Left ventricle myocardium superior (tissue), 1 donor: ENCODE measurements at regions not wholly inside any gene's neighbourhood (a gene's known extent, or its start where the extent isn't known, plus 50 kb on each side); places are given as distances from the start of the nearest gene placed in this dataset.

Experiments used
- ATAC-seq: fragments of 200-7000 bp; cut with Tn5 transposase; one replicate; pipeline ENCODE4 v1.9.1; 2020; ENCODE audit warnings: mild to moderate bottlenecking, moderate library complexity
- DNase-seq: peaks from one replicate; pipeline ENCODE4 v3.0.0-alpha.2; 2020
- intact Hi-C: fragments of 100-400 bp; cut with micrococcal nuclease; formaldehyde crosslinking; loops from one replicate; pipeline ENCODE4 v1.11.0; 2022
- donor health status: DM: no; HTN: yes; CAD: no; lungs with severe emphysema.

GRCh38 chr16:73385696-73386095 lies 337.8 kb upstream of the ZFHX3 start:
- no peak for ATAC-seq
- intact Hi-C loops, result no loop called here
- no peak for DNase-seq

DNA sequence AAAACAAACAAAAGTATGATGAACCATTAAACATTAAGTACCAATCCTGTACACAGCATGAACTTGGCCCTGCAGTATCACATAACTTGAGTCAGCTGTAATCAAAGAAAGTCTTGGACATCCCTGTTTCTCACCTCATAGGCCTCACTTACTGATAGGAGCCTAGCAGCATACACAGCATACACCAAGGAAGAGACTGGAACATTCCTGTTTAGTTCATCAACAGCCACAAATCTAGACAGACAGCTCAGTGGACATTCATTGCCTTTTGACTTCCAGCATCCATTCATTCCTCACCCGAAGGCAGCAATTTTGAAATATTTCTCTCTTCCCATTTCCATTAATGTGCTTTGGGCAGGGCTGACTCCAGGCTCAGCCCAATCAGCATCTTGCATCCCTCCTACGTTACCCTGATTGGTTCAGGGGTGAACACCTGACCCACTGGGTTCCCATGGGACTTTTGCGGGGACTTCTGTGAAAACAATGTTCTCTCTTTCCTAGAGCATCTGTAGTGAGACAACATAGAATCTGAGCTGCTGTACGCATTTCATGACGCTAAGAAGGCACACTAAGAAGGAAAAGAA lies 336.7 kb upstream of the ZFHX3 start:
- intact Hi-C loops, result no loop called here
- ATAC-seq (no peak), DNase-seq (no peak)

DNA sequence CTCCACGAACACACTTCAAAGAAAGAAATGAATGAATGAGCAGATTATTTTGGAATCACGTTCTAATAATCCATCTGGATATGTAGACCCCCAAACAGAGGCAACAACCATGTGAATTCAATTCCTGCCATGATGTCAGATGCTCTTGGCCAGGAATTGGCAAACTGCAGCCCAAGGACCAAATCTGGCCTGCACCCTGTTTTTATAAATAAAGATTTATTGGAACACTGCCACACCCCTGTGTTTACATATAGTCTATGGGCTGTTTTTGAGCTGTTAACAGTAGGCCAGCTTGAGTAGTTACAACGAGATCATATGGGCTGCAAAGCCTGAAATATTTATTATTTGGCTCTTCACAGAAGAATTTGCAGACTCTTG lies 336.0 kb upstream of the ZFHX3 start:
- DNase-seq (no peak), ATAC-seq (no peak)
- intact Hi-C loops, result no loop called here

DNA sequence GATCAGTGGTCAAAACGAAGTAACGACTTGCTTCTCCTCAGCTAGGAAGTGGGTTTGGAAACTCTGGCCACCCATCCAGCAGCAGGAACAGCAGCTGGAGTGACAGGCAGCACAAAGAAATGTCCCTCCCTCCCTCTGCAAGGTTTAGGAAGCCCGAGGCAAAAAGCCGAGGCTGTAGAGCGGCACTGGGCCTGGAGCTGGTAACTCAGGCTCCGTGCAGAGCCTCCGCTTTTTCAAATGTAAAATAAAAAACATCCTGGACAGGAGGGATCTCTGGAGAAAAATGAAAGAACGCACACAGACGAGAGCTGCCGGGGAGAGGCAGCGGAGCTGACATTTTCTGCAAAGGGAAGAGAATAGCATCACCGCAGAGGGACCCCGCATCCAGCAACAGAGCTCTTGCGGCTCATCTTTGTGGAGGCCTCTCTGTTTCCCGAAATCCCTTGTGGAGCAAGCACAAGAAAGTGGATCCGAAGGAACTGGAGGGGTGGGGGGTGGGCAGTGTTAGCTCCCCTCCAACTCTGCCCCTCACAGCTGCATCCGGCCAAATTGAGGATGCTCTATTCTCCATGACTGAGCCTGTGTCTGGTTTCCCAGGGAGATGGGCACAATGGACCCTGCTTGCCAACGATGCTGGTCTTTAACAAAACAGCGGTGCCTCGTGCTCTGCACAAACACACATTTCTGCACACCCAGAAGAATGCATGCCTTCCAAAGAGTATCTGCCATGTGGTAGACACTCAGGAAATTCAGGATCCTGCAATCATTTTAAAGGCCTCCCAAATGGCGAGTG lies 335.5 kb upstream of the ZFHX3 start:
- no peak for DNase-seq
- ATAC-seq, result no peak
- intact Hi-C loops, result no loop called here

DNA sequence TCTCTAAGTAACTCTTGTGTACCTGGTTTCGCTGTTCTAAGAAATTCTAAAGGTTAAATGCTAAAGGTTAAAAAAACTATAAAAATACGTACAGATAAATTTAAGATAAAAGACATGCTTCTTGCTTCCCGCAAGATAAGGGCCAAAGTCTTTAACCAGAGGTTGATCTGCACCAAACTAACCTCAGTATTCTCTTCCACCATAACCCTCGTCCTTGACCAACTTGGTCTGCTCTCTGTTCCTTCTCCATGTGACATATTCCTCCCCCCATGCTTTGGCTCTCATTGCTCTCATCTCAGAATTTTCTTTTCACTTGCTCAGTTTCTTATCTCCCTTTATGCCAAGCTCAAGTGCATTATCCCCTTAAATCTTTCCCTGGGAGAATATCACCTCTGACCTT lies 330.5 kb upstream of the ZFHX3 start:
- intact Hi-C loops, result no loop called here
- DNase-seq, result no peak
- ATAC-seq, result no peak

GRCh38 chr16:73371584-73372319 lies 323.8 kb upstream of the ZFHX3 start:
- intact Hi-C loops, result no loop called here
- ATAC-seq (no peak), DNase-seq (no peak)

- ATAC-seq (no peak), DNase-seq (no peak)
- intact Hi-C loops, result no loop called here
These were observed 321.9 kb upstream of the ZFHX3 start for GRCh38 chr16:73369851-73370250.

GRCh38 chr16:73368715-73369114 lies 320.8 kb upstream of the ZFHX3 start:
- intact Hi-C loops, result no loop called here
- no peak for DNase-seq
- no peak for ATAC-seq

DNA sequence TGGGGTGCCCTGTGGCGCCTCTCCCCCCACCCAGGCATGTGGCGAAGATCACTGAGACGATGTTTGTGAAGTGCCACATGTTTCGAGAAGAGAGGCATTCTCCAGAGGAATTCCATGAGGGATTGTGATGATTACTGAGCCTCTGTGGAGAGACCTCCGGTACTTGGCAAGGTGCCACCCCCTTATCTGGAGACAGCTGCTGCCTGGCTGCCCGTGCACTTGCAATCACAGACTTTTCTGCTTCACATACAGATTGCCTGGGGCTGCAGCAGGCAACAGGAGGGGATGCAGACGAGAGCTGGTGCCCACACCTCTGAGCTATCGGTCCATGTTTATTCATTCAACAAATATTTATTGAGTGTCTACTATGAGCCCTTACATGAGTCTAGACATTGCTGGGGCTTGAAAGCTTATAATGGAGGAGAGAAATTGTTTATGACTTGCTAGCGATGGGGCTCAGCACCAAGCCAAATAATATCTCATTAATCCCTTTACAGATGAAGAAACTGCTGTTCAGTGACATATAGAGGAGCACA lies 317.2 kb upstream of the ZFHX3 start:
- intact Hi-C loops, result no loop called here
- ATAC-seq (no peak), DNase-seq (peak; percentile 32)

DNA sequence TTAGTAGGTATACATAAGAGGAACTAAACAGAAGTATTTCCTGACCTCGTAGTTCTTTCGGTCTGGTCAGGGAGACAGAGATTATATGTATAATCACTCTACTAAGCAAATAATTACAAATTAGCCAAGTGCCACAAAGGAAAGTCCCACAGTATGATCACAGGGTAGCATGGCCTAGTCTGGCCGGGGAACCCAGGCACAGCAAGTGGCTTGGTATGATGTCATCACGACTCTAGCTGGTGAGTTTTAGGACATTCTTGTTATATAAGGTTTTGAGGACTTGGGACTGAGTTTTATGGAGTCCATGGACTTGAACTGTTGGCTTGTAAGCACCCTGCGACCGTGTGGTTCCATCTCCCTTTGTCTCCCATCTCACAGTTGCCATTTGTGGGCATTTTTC lies 316.5 kb upstream of the ZFHX3 start:
- no peak for ATAC-seq
- intact Hi-C loops, result no loop called here
- no peak for DNase-seq

GRCh38 chr16:73361061-73361460 lies 313.1 kb upstream of the ZFHX3 start:
- intact Hi-C loops, result no loop called here
- ATAC-seq (no peak), DNase-seq (no peak)

DNA sequence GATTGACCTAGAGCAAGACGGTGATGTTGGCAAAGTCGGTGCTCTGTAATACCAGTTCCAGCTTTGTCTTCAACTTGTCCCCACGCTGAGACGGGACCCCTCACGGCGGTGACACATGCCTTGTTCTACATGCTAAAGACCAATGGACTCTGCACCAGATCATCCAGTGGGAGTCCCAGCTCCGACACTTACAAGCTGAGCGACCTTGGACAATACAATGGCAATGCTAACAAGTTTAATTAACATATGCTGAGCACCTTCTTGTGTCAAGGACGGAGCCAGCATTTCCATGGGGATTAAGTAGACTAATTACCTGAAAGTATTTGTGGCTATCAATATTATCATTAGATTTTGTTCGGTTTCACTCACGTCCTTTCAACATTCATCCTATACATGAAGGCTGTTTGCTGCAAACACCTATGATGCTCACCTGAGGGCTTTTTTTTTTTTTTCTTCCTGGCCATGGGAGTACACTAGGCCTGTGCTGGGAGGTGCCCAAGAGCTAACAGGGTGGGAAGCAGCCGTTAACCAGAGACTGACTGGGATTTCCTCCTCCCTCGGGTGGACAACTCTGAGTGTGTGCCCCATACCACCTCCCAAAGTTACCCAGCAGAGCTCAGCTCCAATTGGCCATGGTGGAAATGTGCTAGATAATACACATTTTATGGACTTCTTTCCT lies 308.6 kb upstream of the ZFHX3 start:
- intact Hi-C loops, result no loop called here
- ATAC-seq (no peak), DNase-seq (no peak)

GRCh38 chr16:73355981-73356380 lies 308.1 kb upstream of the ZFHX3 start:
- no peak for DNase-seq
- ATAC-seq, result no peak
- intact Hi-C loops, result no loop called here

DNA sequence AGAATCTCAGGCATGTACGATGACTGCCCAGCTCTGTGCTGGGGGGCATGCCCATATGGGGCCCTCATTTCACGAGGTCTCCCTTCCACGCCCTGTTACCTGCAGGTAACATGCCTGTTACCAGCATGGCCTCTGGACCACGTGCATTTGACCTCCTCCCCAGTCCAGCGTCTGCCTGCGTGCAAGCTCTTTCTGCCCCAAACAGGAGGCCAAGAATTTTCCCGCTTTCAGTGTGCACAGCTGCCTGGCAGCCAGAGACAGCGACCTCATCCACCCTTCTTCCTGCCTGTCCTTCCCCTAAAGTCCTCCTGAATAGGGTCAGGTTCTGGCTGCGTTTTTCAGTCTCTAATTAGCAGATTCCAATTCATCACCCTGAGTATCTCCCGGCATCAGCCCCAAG lies 306.5 kb upstream of the ZFHX3 start:
- no peak for ATAC-seq
- no peak for DNase-seq
- intact Hi-C loops, result no loop called here

DNA sequence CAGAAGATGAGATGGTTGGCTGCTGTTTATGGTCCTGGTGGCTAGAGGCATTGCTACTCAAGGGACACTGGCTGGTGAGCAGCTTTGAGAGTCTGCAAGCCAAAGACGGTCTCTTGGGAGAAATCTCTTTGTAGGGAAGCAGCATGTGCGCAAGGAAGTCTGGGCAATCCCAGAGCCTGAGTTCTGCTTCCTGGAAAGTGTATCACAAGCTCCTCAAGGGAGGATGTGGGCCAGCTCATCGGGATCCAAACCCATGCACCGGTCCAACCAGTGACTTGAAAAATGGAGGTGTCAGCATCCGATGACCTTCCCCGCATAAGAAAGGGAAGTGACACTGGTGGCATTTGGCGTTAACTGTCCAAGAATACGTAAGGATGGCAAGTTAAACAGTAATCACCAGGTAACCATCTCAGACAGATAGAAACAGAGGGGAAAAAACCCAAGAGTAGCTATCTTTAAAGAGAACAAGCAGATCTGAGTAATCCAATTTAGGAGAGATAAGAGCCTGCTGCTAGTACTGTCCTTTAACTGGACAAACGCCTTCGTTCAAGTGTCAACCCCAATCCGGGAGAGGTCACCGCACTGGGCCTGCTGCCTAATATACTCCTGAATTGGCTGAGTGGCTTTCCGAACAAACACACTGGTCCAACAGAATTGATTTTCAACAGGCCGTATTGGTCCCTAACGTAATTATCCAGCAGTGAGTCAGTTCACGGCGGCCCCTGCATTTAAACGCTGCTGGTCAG lies 303.0 kb upstream of the ZFHX3 start:
- ATAC-seq, result peak; percentile 48

DNA sequence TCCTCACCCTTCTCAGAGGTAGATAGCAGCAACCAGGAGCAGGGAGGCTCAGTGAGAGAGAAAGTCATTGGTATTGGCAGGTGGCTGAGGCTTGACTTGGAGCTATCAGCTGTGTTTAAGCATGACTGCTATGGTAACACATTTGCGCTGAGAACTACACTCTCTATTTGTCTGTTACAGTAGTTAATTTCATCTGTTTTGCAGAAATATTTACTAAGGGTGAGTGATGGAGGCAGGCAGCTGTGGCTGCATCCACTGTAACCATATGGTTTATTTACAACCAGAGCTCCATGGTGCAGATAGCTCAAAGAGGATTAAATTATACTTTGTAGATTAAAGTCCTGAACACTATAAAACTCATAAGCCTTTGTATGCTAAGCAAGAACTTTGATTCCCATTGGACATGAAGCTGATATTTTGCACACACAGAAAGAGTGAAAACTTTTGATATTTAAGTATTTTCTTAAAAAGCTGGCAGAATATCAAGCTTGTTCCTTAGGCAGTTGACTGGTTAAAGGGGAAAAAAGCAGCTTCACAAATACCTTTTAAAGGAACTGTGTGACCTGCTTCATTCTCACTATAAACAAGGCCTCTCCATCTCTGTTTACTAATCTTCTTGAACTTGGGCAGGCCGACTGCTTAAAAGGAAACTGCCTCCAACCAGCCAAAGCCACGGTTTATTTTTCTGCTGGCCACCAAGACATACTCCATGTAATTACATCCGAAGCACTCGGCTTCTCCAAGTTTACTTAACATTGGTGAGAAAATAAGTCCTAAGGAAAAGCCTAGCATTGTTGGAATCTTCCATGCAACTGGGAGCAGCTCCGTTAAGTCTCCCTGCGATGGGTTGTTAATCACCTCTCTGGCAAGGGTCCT lies 299.8 kb upstream of the ZFHX3 start:
- intact Hi-C loops, result no loop called here
- DNase-seq, result no peak
- no peak for ATAC-seq

More for the DNA sequence above, 303.0 kb upstream of the ZFHX3 start:
- no peak for DNase-seq
- intact Hi-C loops, result no loop called here

GRCh38 chr16:73339821-73340220 lies 291.9 kb upstream of the ZFHX3 start:
- ATAC-seq (no peak), DNase-seq (no peak)
- intact Hi-C loops, result no loop called here
